Activated T-helper 9 cell treated with anti-CD3 and anti-CD28 coated beads, Interleukin-2, amount 50 U/mL, for 16 hours (primary cell): ENCODE measurements at regions not wholly inside any gene's neighbourhood (a gene's known extent, or its start where the extent isn't known, plus 50 kb on each side); places are given as distances from the start of the nearest gene placed in this dataset.
"Not testable (repeated sequence)": the region's sequence is repeated elsewhere in the genome, so short reads cannot be mapped to it uniquely, and the experiment has no call there.

Experiments used
- DNase-seq: peaks from one replicate; pipeline ENCODE4 v3.0.0-alpha.2; 2020; ENCODE audit warnings: low read depth

DNA sequence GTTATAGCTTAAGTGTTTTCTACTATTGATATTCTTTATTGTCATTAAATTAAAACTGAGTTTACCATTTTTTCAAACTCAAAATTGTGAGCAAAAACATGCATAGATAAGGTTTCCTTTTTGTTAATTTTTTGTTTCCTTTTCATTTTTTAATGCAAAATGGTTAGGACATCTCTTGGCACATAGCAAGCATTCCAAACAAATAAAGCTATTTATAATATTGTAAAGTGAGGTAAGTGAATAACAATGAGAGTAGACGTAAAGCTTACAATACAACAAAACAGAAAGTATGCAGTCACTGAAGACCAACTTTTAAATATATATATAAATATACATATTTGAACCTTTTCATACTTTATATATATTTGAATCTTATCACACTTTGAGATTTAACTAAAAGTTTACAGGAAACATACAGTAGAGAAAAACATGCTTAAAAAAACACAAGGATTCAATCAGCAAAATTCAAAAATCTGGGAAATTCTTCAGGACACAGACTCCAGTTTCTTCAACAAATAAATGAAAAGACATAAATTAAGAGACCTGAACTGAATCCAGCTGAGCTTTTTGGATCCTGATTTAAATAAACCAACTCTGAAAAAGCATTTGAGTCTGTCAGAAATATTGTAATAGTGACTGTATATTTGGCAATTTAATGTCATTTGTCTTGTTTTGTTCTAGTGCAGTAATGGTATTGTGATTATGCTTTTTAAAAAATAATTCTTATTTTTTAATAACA lies 67.5 kb upstream of the SAMSN1 start:
- no peak for DNase-seq

GRCh38 chr21:14610119-14610518 lies 64.0 kb upstream of the SAMSN1 start:
- DNase-seq: not testable (repeated sequence)

DNA sequence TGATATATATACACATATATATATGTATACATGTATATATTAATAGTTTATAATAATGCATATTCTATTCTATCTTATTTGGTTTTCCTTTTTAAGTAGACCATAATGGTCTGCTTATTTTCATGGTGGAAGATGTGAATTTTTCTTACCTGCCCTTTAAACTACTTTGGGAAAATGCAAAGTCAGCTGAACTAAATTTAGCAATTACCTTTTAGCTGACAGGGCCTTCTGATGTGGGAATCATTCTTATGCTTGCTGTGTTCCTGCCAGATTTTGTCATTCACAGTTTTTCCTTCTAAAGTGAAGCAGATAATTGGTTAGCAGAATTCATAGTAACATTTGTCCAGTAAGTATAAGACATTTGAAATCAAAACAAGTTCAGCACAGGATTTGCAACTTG lies 63.2 kb upstream of the SAMSN1 start:
- DNase-seq: no peak

- no peak for DNase-seq
Observed at GRCh38 chr21:14607262-14607661, 61.1 kb upstream of the SAMSN1 start.

- no peak for DNase-seq
Observed at GRCh38 chr21:14603202-14603601, 57.1 kb upstream of the SAMSN1 start.

- no peak for DNase-seq
Observed at GRCh38 chr21:14602382-14602958, 56.4 kb upstream of the SAMSN1 start.

DNA sequence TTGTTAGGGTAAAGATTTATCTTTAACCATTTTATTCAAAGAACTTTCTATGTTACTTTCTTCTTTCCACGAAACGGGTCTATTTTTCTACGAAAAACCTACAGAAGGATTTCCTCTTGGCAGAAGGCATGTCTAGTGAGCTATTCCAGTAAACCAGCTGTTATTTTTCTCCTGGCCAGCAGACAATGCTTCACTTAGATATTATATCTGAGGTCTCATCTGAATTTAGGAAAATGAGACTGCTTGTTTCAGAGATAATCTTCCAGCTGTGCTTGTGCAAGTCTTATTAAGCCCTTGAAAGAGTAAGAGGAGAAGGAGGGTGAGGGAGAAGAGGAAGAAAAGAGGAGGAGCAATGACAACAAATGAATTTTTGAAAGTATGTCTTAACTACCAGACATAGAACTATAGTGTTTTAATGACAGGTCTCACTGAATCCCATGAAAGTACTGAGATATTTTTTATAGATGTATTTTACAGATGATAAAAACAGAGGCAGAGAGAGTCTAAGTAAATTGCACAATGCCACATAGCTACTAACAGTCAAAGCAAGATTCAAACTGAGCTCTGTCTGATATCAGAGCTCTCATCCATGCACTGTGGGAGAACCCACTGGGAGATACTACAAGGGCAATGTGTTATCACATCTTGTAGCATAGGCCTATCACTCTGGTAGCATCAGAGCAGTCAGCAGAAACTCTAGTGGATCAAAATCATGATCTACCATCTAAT lies 54.6 kb upstream of the SAMSN1 start:
- no peak for DNase-seq

- no peak for DNase-seq
Observed at GRCh38 chr21:14598065-14598464, 52.0 kb upstream of the SAMSN1 start.
